ENCODE measurements at regions not wholly inside any gene's neighbourhood (a gene's known extent, or its start where the extent isn't known, plus 50 kb on each side); places are given as distances from the start of the nearest gene placed in this dataset.
"Not testable (repeated sequence)": the region's sequence is repeated elsewhere in the genome, so short reads cannot be mapped to it uniquely, and the experiment has no call there.

- no peak for TF ChIP-seq CTCF (IDR thresholded peaks at IDR 0.05; ENCODE audit: low read depth, low read length)
- no peak overlapping the region for H3K4me3 ChIP-seq (ENCODE audit: low read depth, low read length)
These were observed 71.0 kb downstream of the RASL11A start for GRCh38 chr13:27341616-27342015.

- no peak for TF ChIP-seq CTCF (IDR thresholded peaks at IDR 0.05; ENCODE audit: low read depth, low read length)
- no peak overlapping the region for H3K4me3 ChIP-seq (ENCODE audit: low read depth, low read length)
These were observed 76.7 kb downstream of the RASL11A start for GRCh38 chr13:27347211-27347772.

- no peak overlapping the region for H3K4me3 ChIP-seq (ENCODE audit: low read depth, low read length)
- no peak for TF ChIP-seq CTCF (IDR thresholded peaks at IDR 0.05; ENCODE audit: low read depth, low read length)
These were observed 76.0 kb upstream of the GTF3A start for GRCh38 chr13:27348461-27348860.

- TF ChIP-seq CTCF (IDR thresholded peaks at IDR 0.05; ENCODE audit: low read depth, low read length): no peak
- no peak overlapping the region for H3K4me3 ChIP-seq (ENCODE audit: low read depth, low read length)
These were observed 75.0 kb upstream of the GTF3A start for GRCh38 chr13:27349458-27349857.

- H3K4me3 ChIP-seq (ENCODE audit: low read depth, low read length): not testable (repeated sequence)
These were observed 73.6 kb upstream of the GTF3A start for GRCh38 chr13:27350825-27351224.

GRCh38 chr13:27352698-27353097, 71.7 kb upstream of the GTF3A start:
- no peak for TF ChIP-seq CTCF (IDR thresholded peaks at IDR 0.05; ENCODE audit: low read depth, low read length)
- H3K4me3 ChIP-seq (ENCODE audit: low read depth, low read length): peak overlapping the region; percentile 47

- H3K4me3 ChIP-seq (ENCODE audit: low read depth, low read length): peak overlapping the region; percentile 47
- no peak for TF ChIP-seq CTCF (IDR thresholded peaks at IDR 0.05; ENCODE audit: low read depth, low read length)
These were observed 71.2 kb upstream of the GTF3A start for GRCh38 chr13:27353166-27353583.

GRCh38 chr13:27353708-27354107, 70.7 kb upstream of the GTF3A start:
- no peak for TF ChIP-seq CTCF (IDR thresholded peaks at IDR 0.05; ENCODE audit: low read depth, low read length)

More at GRCh38 chr13:27353708-27354107, 70.7 kb upstream of the GTF3A start:
- peak overlapping the region; percentile 47 for H3K4me3 ChIP-seq (ENCODE audit: low read depth, low read length)
